ENCODE measurements at regions not wholly inside any gene's neighbourhood (a gene's known extent, or its start where the extent isn't known, plus 50 kb on each side); places are given as distances from the start of the nearest gene placed in this dataset.

DNA sequence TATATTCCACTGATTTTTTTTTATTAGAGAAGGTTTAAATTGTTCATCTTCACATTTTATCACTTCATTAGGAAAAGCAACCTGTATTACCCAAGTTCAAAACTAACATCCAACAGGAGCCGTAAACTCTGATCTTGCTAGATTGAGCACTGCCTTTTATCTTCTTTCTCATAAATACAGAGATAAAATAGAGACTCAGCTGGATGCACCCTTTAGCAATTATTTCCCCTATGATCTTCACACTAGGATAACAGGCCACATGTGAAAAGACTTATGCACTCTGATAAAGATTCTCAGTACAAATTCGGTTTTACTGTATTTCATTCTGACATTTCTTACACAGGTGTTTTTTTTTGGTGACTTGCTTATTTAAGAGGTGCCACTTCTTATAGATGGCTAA lies 2438.2 kb upstream of the PCDH20 start:
- Histone ChIP-seq H4K8ac (ENCODE audit: low read depth, low read length) (no peak overlapping the region), H2AK5ac (ENCODE audit: low read length) (no peak overlapping the region), H2BK120ac (ENCODE audit: low read depth, low read length) (no peak overlapping the region), H3K4me3 (ENCODE audit: low read length) (no peak overlapping the region), H4K5ac (ENCODE audit: low read length) (no peak overlapping the region), H3K4ac (ENCODE audit: low read depth, low read length) (no peak overlapping the region), H3K23ac (ENCODE audit: low read length) (no peak overlapping the region), H3K4me1 (ENCODE audit: control insufficient read depth, low read depth, low read length) (peaks cover 3% of the 10 kb centered on the region), H3K79me2 (ENCODE audit: control insufficient read depth, insufficient read depth, low read length) (no peaks in the 10 kb centered on the region), H3K9ac (ENCODE audit: low read length) (no peak overlapping the region), H3K79me1 (ENCODE audit: low read length) (no peaks in the 10 kb centered on the region), H3K18ac (ENCODE audit: low read length) (no peak overlapping the region), H3K56ac (ENCODE audit: low read length) (no peak overlapping the region), H2BK15ac (replicated peaks; ENCODE audit: low read depth) (no peak overlapping the region), H3K27me3 (ENCODE audit: insufficient read depth, low read length, poor library complexity) (no peaks in the 10 kb centered on the region), H3K4me2 (ENCODE audit: low read length) (no peak overlapping the region), H2BK5ac (ENCODE audit: low read length) (no peak overlapping the region), H3K27ac (ENCODE audit: low read depth, low read length) (no peak overlapping the region), H3K36me3 (ENCODE audit: control insufficient read depth, insufficient read depth, low read length) (no peaks in the 10 kb centered on the region)
- DNase-seq: peak; percentile 78
- no CpG with 5 or more reads among the region's 2 CpGs for WGBS (ENCODE audit: extremely low coverage, insufficient coverage, low lambda C conversion rate)

GRCh38 chr13:63851526-63851925 lies 2435.9 kb upstream of the PCDH20 start:
- H3K56ac ChIP-seq (ENCODE audit: low read length): no peak overlapping the region
- no peak overlapping the region for H3K4me2 ChIP-seq (ENCODE audit: low read length)
- H3K4me3 ChIP-seq (ENCODE audit: low read length): no peak overlapping the region
- H4K8ac ChIP-seq (ENCODE audit: low read depth, low read length): no peak overlapping the region
- H3K79me1 ChIP-seq (ENCODE audit: low read length): no peaks in the 10 kb centered on the region
- H3K4me1 ChIP-seq (ENCODE audit: control insufficient read depth, low read depth, low read length): peaks cover 3% of the 10 kb centered on the region
- H4K5ac ChIP-seq (ENCODE audit: low read length): no peak overlapping the region
- H2AK5ac ChIP-seq (ENCODE audit: low read length): no peak overlapping the region
- no peak overlapping the region for H2BK15ac ChIP-seq (replicated peaks; ENCODE audit: low read depth)
- no peak overlapping the region for H3K23ac ChIP-seq (ENCODE audit: low read length)
- H3K27ac ChIP-seq (ENCODE audit: low read depth, low read length): no peak overlapping the region
- H3K4ac ChIP-seq (ENCODE audit: low read depth, low read length): no peak overlapping the region
- no CpG with 5 or more reads among the region's 2 CpGs for WGBS (ENCODE audit: extremely low coverage, insufficient coverage, low lambda C conversion rate)
- no peaks in the 10 kb centered on the region for H3K27me3 ChIP-seq (ENCODE audit: insufficient read depth, low read length, poor library complexity)
- H2BK120ac ChIP-seq (ENCODE audit: low read depth, low read length): no peak overlapping the region
- H3K18ac ChIP-seq (ENCODE audit: low read length): no peak overlapping the region
- no peak overlapping the region for H2BK5ac ChIP-seq (ENCODE audit: low read length)
- H3K36me3 ChIP-seq (ENCODE audit: control insufficient read depth, insufficient read depth, low read length): no peaks in the 10 kb centered on the region
- H3K79me2 ChIP-seq (ENCODE audit: control insufficient read depth, insufficient read depth, low read length): no peaks in the 10 kb centered on the region
- H3K9ac ChIP-seq (ENCODE audit: low read length): no peak overlapping the region
- DNase-seq: no peak

GRCh38 chr13:63843766-63844699 lies 2428.4 kb upstream of the PCDH20 start:
- Histone ChIP-seq H2BK5ac (ENCODE audit: low read length) (no peak overlapping the region), H3K4me1 (ENCODE audit: control insufficient read depth, low read depth, low read length) (no peaks in the 10 kb centered on the region), H3K79me2 (ENCODE audit: control insufficient read depth, insufficient read depth, low read length) (no peaks in the 10 kb centered on the region), H3K79me1 (ENCODE audit: low read length) (no peaks in the 10 kb centered on the region), H3K4ac (ENCODE audit: low read depth, low read length) (no peak overlapping the region), H2BK15ac (replicated peaks; ENCODE audit: low read depth) (no peak overlapping the region), H4K8ac (ENCODE audit: low read depth, low read length) (no peak overlapping the region), H3K27ac (ENCODE audit: low read depth, low read length) (no peak overlapping the region), H3K27me3 (ENCODE audit: insufficient read depth, low read length, poor library complexity) (no peaks in the 10 kb centered on the region), H3K36me3 (ENCODE audit: control insufficient read depth, insufficient read depth, low read length) (no peaks in the 10 kb centered on the region), H3K9ac (ENCODE audit: low read length) (no peak overlapping the region), H3K23ac (ENCODE audit: low read length) (no peak overlapping the region), H2AK5ac (ENCODE audit: low read length) (no peak overlapping the region), H4K5ac (ENCODE audit: low read length) (no peak overlapping the region), H2BK120ac (ENCODE audit: low read depth, low read length) (no peak overlapping the region), H3K4me2 (ENCODE audit: low read length) (no peak overlapping the region), H3K18ac (ENCODE audit: low read length) (no peak overlapping the region), H3K4me3 (ENCODE audit: low read length) (no peak overlapping the region), H3K56ac (ENCODE audit: low read length) (no peak overlapping the region)
- WGBS (ENCODE audit: extremely low coverage, insufficient coverage, low lambda C conversion rate): no CpG with 5 or more reads among the region's 42 CpGs
- DNase-seq: no peak

GRCh38 chr13:63842102-63842501 lies 2426.5 kb upstream of the PCDH20 start:
- Histone ChIP-seq H3K9ac (ENCODE audit: low read length) (no peak overlapping the region), H3K4me3 (ENCODE audit: low read length) (no peak overlapping the region), H3K79me1 (ENCODE audit: low read length) (no peaks in the 10 kb centered on the region), H3K36me3 (ENCODE audit: control insufficient read depth, insufficient read depth, low read length) (no peaks in the 10 kb centered on the region), H3K18ac (ENCODE audit: low read length) (no peak overlapping the region), H2BK5ac (ENCODE audit: low read length) (no peak overlapping the region), H3K79me2 (ENCODE audit: control insufficient read depth, insufficient read depth, low read length) (no peaks in the 10 kb centered on the region), H4K5ac (ENCODE audit: low read length) (no peak overlapping the region), H3K23ac (ENCODE audit: low read length) (no peak overlapping the region), H3K27ac (ENCODE audit: low read depth, low read length) (no peak overlapping the region), H2AK5ac (ENCODE audit: low read length) (no peak overlapping the region), H3K27me3 (ENCODE audit: insufficient read depth, low read length, poor library complexity) (no peaks in the 10 kb centered on the region), H3K56ac (ENCODE audit: low read length) (no peak overlapping the region), H4K8ac (ENCODE audit: low read depth, low read length) (no peak overlapping the region), H3K4ac (ENCODE audit: low read depth, low read length) (no peak overlapping the region), H2BK15ac (replicated peaks; ENCODE audit: low read depth) (no peak overlapping the region), H3K4me1 (ENCODE audit: control insufficient read depth, low read depth, low read length) (no peaks in the 10 kb centered on the region), H2BK120ac (ENCODE audit: low read depth, low read length) (no peak overlapping the region), H3K4me2 (ENCODE audit: low read length) (no peak overlapping the region)
- no peak for DNase-seq
- no CpG with 5 or more reads among the region's 17 CpGs for WGBS (ENCODE audit: extremely low coverage, insufficient coverage, low lambda C conversion rate)

DNA sequence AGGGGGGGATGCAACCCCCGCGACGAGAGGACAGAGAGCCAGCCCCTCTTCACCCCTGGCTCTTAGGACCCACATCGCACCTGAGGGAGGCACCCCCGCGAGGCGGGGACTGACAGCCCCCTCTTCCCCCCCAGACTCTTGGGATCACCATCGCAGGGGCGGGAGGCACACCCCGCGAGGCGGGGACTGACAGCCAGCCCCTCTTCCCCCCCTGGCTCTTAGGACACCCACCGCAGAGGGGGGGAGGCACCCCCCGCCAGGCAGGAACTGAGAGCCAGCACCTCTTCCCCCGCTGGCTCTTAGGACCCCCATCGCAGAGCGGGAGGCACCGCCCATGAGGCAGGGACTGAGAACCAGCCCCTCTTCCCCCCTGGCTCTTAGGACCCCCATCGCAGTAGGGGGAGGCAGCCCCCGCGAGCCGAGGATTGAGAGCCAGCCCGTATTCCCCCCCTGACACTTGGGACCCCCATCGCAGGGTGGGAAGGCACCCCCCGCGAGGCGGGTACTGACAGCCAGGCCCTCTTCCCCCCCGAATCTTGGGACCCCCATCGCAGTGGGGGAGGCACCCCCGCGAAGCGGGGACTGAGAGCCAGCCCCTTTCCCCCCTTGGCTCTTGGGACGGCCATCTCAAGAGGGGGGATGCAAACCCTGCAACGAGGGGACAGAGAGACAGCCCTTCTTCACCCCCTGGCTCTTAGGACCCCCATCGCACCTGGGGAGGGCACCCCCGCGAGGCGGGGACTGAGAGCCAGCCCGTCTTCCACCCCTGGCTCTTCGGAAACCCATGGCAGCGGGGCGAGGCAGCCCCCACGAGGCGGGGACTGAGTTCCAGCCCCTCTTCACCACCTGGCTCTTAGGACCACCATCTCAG lies 2425.1 kb upstream of the PCDH20 start:
- Histone ChIP-seq H3K4me1 (ENCODE audit: control insufficient read depth, low read depth, low read length) (no peaks in the 10 kb centered on the region), H3K27ac (ENCODE audit: low read depth, low read length) (no peak overlapping the region), H3K4me2 (ENCODE audit: low read length) (no peak overlapping the region), H3K9ac (ENCODE audit: low read length) (no peak overlapping the region), H3K23ac (ENCODE audit: low read length) (no peak overlapping the region), H3K4me3 (ENCODE audit: low read length) (no peak overlapping the region), H2AK5ac (ENCODE audit: low read length) (no peak overlapping the region), H3K18ac (ENCODE audit: low read length) (no peak overlapping the region), H3K79me1 (ENCODE audit: low read length) (no peaks in the 10 kb centered on the region), H2BK15ac (replicated peaks; ENCODE audit: low read depth) (no peak overlapping the region), H3K79me2 (ENCODE audit: control insufficient read depth, insufficient read depth, low read length) (no peaks in the 10 kb centered on the region), H3K36me3 (ENCODE audit: control insufficient read depth, insufficient read depth, low read length) (no peaks in the 10 kb centered on the region), H3K56ac (ENCODE audit: low read length) (no peak overlapping the region), H2BK120ac (ENCODE audit: low read depth, low read length) (no peak overlapping the region), H3K27me3 (ENCODE audit: insufficient read depth, low read length, poor library complexity) (no peaks in the 10 kb centered on the region), H3K4ac (ENCODE audit: low read depth, low read length) (no peak overlapping the region), H4K8ac (ENCODE audit: low read depth, low read length) (no peak overlapping the region), H4K5ac (ENCODE audit: low read length) (no peak overlapping the region), H2BK5ac (ENCODE audit: low read length) (no peak overlapping the region)
- DNase-seq: no peak
- no CpG with 5 or more reads among the region's 44 CpGs for WGBS (ENCODE audit: extremely low coverage, insufficient coverage, low lambda C conversion rate)
